Fibroblast of upper back skin (primary cell): ENCODE measurements at regions not wholly inside any gene's neighbourhood (a gene's known extent, or its start where the extent isn't known, plus 50 kb on each side); places are given as distances from the start of the nearest gene placed in this dataset.

Source experiments
- DNase-seq: peaks from one replicate; pipeline ENCODE4 v3.0.0-alpha.2; 2013

DNA sequence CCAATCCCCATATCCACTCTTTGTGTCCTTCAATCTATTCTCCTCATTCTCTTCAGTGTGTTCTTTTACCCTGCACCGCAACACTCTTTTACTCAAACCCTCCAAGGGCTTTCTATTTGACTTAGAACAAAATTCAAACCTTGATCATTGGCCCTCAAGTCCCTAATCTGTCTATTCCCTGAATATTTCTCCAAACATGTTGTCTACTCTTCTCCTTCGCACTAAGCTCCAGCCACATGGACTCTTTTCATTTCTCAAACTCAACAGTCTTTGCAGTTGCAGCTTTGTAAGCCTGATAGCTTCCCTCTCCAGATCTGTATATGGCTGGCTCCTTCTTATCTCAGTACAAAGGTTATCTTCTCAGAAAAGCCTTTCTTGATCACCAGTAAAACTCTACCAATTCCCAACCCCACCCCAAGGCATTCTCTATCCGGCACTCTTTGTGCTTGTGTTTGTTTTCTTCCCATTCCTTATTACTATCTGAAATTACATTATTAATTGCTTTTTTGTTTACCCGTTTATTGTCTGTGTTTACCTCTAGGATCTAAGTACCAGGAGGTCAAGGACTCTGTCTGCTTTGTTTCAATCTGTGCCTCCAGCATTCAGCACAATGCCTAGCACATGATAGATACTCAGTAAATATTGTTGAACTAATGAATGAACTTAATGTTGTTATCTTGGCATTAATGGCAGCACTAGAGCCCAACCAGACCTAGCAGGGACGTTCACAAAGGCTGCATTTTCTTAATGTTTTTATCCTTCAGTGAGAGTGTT, 147.4 kb downstream of the BBOX1 start:
- DNase-seq, result no peak

DNA sequence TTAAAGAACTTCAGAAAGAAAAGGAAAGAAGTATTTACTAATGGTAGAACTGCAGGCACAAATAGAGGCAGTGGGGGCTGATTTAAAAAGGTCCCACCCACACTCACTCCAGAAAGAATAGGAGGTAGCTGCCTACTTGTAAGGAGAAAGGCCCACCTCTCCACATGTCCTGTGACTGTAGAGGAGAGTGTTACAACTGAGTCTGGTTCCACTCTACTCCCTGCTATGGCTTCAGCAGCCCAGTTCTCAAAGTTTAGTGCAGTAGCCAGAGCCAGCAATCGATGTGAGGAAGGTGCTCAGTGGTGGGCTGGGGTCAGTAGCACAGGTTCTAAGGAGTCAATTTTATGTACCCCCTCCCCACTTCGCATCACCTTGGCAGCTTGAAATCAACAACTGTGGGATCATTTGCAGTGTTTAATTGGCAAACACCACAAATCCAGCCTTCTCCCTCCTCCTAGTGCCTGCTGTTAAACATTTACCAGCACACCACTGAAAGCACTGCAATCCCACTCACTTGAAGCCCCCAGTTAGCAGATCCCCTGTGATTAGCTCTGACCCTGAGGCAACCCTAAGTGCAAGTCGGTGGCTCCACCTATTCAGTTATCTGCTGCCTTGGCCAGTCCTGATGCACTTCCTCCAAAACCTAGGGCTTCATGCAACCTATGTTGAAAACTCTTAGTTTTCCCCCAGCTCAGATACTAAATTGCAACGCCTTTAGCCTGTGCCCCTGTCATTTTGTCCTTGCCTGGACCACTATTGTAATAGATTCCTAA, 146.6 kb downstream of the BBOX1 start:
- no peak for DNase-seq

DNA sequence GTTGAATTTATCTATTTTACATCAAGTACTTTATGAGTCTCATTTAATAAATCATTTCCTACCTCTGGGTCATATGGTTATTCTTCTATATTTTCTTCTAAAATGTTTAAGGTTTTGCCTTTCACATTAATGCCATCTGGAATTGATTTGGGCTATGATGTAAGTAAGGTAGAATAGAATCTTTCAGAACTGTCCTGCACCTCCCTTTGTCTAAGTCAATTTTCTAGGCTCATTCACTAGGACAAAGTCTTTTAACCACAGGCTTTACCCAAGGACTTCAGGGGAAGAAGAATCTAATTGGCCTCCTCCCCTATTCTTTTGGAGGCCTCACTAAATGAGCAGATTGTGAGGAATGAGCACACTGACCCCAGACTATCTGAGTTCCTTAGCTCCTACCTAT, 146.0 kb downstream of the BBOX1 start:
- DNase-seq, result peak; percentile 84

DNA sequence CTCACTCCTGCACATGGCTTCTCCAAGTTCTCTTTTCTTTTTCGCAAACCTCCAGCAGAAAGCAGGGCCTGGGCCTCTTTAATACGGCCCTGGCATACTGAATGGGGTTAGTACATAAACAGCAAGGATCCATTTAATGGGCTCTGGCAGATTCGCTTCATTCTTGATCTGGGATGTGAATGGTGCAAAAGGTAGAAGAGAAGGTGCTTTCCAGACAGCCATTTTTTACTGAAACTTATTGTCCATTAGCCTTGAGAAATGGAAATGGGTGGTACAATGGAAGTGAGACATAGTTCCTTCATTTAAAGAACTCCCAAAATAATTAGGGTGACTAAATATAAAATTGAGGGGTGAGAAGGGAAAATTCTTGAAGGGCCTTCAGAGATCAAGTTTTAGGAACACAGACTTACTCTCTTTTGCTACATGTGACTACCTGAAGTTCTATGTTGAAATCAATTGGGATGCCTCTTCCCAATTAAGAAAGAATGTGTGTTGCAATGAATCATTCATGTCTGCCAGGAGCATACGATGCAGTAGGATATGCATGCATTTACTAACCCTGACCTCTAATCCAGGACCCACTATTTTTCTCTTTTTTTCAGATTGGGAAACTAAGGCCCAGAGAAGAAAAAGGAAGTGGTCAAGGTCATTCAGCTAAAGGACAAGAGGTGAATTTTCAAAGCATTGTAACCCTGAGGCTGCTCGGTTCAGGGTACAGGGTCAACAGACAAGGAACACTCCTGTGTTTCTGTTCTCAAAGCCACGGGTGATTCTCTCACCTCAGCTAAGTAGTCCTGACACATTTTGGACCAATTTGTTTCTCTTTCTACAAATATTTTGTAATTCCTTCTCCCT, 144.1 kb downstream of the BBOX1 start:
- DNase-seq, result peak; percentile 60

DNA sequence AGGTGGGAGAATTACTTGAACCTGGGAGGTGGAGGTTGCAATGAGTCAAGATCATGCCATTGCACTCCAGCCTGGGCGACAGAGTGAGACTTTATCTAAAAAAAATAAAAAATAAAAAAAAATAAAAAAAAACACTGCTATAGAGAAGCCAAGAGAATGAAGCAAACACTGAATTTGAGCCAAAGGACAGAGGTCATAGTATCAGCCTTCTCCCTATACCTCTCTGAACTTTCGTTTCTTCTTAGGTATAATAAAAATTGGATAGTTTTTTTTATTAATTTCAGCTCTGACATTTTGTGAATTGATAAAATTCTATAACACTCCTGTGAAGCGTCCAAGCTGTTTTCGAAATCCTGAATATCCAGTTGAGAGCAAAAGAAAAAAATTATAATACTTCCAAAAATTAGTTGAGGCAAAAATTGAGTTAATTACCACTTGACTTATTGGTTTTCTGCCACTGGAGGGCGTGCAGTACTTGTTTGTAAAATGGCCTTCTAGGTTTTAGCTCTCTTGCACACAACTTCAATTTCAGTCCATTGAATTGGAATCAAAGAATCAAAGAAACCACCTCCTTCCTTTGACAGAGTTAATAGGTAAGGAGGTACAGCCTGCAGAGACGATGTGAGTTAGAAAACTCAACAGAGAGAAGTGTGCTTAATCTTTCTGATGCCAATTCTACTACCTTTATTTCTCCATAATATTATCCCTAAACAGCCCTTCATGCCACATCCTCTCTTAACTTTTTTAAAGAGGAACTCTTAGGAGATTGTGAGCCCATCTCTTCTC, 143.2 kb downstream of the BBOX1 start:
- peak; percentile 81 for DNase-seq

DNA sequence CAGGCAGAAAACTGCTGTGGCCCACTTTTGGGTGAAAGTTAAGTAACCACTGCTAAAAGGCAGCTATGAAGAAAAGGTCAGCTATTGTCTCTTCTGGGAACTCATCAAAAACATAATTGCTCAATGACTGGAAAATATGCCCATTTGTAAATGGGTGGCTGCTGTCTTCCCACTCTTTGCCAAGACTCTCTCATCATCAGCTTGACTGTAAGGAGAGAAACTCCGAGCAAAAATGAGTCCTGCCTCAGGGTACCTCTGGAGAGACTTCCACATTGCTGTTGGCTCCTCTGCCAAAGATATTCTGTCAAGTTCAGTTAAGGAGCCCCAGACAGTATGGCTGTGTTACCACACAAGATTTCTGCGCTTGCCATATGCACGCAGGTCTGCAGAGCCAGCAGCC, 138.7 kb downstream of the BBOX1 start:
- no peak for DNase-seq

DNA sequence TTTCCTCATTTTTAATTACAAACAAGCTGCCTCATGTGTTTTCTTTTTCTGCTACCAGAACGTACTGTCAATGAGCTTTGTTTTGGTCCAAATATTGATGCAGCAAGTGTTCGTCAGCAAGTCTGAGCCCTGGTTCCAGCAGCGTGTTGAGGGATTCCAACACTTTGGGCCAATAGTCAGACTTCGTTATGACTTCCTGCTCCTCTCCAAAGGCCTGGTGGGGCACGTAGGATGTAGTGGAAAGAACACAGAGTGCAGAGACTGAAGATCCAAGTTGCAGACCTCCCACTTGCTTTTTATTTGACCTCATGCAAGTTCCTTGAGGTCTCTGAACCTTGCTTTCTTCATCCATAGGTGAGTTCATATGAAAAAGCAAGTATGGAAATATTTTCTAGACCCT, 138.2 kb downstream of the BBOX1 start:
- DNase-seq, result no peak
